HG03521 (cell line): ENCODE measurements at regions not wholly inside any gene's neighbourhood (a gene's known extent, or its start where the extent isn't known, plus 50 kb on each side); places are given as distances from the start of the nearest gene placed in this dataset.
"Not testable (repeated sequence)": the region's sequence is repeated elsewhere in the genome, so short reads cannot be mapped to it uniquely, and the experiment has no call there.

Source experiments
- ATAC-seq: cut with Tn5 transposase; IDR thresholded peaks from one replicate; pipeline ENCODE4 v1.9.1; 2021; ENCODE audit warnings: mild to moderate bottlenecking, moderate library complexity; ENCODE audit not compliant: unreplicated experiment

DNA sequence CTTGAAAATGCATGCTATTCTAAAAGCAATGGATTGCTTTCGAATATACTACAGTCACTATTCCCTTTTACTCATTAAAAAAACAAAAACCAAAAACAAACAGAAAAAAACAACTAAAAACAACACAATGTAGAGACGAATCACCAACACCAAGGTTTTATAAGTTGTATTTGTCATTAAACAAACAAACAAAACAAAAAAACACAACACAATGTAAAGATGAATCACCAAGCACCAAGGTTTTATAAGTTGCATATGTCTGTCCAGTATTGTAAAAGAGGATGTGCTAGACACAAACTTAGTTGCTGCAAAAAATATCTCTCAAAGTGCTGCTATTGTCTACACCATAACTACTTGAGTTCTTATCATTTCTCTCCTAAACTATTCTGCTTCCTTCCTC, 1269.2 kb downstream of the EFNA5 start:
- no peak for ATAC-seq

- no peak for ATAC-seq
Measured at GRCh38 chr5:106399391-106399790, 1271.3 kb downstream of the EFNA5 start.

GRCh38 chr5:106397700-106398099, 1273.0 kb downstream of the EFNA5 start:
- ATAC-seq = no peak

- no peak for ATAC-seq
Measured at GRCh38 chr5:106393276-106393675, 1277.5 kb downstream of the EFNA5 start.

DNA sequence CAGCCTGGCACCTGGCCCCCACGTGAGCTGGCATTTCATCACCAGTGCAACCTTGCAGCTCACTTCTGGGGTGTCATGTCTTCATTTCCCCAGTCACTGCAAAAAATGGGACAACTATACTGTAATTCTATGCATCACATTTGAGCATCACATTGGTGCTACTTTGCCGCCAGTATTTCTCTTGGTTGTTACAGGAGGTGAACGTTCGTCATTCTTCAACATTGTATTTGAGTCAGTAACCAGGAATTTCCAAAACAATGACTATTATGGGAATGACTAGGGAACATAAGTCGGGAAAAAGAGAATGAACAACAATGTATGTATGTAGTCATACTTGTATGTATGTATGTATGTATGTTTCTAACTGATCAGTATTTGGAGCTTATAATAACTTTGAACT, 1278.0 kb downstream of the EFNA5 start:
- no peak for ATAC-seq

DNA sequence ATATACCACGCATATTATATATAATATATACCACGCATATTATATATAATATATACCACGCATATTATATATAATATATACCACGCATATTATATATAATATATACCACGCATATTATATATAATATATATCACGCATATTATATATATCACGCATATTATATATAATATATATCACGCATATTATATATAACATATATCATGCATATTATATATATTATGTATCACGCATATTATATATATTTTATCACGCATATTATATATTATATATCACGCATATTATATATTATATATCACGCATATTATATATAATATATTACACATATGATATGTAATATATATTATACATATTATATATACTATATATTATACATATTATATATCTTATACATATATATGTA, 1283.0 kb downstream of the EFNA5 start:
- not testable (repeated sequence) for ATAC-seq

DNA sequence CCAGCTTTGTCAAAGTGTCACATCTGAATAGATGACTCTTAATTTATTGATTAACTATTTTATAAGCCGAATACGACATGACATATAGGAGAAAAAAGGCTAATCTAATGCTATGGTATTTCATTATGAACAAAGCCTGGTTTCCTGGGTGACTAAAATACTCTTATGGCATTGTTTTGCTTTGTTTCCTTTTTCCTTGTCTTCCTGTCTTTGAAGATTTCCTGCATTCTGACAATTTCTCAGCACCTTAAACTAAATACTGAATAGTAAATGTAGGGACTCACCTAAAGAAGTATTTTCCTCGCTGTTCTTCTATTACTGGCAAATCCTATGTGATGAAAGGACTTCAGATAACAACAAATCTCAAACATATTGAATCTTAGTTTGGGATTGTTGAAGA, 1284.5 kb downstream of the EFNA5 start:
- no peak for ATAC-seq

DNA sequence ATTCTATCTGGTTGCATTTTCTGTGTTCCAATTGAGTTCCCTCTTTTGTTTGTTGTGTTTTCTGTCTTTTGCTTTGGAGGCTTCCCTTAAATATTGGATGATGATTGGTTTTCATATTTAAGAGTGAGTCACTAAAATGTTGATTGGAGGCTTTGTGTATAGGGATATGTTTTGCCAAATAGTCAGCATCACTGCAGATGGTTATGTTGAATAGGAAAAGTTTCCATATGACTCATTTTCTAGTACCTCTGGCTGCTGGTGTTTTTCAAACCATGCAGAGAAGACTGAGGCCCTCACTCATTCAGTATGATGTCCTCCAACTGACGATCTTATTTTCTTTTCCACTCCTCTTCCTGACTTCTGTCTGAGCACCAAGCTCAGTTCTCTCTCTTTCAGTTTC, 1290.0 kb downstream of the EFNA5 start:
- ATAC-seq = no peak

DNA sequence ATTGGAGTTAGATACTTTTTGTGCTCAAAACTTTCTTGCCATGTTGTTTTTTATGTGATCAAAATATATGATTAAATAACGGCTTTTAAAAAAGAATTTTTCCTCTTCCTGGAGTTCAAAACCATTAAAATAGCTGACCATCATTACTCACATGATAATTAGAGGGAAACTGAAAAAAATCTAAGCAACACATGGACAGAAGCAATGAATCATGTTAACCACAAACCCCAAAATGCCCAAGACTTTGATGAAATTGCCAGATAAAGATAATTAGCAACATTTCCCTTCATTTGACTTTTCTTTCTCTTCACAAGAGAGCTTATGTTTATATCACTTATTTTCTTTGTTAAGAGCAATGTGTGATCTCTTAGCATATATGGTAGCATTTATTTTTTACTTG, 1294.2 kb downstream of the EFNA5 start:
- ATAC-seq = no peak

GRCh38 chr5:106374956-106375355, 1295.8 kb downstream of the EFNA5 start:
- ATAC-seq = no peak

DNA sequence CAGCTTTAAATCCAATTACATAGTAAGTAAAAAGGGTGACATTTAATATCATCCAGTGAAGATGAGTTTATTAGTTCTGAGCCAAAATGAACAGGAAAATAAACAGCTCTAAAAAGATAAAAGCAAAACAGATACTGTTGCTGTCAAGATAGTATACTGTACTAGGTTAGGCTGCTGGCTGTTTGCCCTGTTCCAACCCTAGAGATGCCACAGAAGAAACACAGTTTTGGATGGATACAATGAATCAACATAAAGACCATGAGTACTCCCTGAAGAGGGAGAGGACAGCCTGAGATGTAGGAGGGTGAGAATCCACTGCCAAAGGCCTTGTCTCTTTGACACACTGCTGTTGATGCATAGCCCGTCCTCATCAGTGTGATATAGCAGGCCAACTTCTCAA, 1302.7 kb downstream of the EFNA5 start:
- ATAC-seq = no peak

- no peak for ATAC-seq
Measured at GRCh38 chr5:106367281-106367680, 1303.5 kb downstream of the EFNA5 start.

- ATAC-seq = no peak
Measured at GRCh38 chr5:106363578-106363977, 1307.2 kb downstream of the EFNA5 start.

DNA sequence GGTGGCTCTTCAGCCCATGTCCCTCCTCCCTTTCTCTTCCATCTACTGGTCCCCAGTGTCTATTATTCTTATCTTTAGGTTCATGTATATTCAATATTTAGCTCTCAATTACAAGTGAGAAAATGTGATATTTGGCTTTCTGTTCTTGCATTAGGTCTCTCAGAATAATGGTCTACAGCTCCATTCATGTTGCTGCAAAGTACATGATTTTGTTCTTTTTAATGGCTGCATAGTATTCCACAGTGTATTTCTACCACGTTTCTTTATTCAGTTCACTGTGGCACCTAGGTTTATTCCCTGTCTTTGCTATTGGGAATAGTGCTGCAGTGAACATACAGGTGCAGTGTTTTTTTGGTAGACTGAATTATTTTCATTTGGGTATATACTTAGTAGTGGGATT, 1308.8 kb downstream of the EFNA5 start:
- ATAC-seq = no peak

GRCh38 chr5:106331415-106331814, 1339.3 kb downstream of the EFNA5 start:
- no peak for ATAC-seq

GRCh38 chr5:106324356-106324755, 1346.4 kb downstream of the EFNA5 start:
- ATAC-seq = no peak

GRCh38 chr5:106321242-106321641, 1349.5 kb downstream of the EFNA5 start:
- ATAC-seq = no peak

DNA sequence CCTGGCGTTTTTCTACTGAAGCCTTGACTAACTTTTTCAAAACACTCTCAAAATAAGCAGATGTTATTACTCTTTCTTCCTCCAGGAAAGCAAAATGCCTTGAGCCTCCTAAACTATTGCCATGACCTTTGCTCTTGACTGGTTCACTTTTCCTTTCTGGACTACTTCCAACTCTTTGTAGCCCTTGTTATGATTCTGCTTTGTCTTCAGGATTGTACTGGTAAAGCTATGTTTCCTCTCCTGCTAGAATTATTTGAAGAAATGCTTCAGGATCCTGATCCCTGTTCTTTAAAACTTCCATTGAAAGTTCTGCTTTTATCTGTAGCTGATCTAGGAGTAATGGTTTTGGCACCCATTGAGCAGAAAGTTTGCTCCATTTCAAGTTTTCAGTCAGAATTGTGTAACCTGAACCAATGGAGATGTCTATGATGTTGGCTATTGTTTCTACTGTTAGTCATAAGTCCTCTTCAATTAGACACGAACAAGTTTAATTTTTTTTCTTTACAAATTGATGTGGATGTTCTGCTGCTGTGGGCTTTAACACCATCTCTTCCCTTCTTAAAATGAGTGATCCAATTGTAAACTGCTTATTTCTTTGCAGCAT, 1356.4 kb downstream of the EFNA5 start:
- ATAC-seq = no peak

GRCh38 chr5:106312360-106312759, 1358.4 kb downstream of the EFNA5 start:
- ATAC-seq = no peak

GRCh38 chr5:106311230-106311915, 1359.4 kb downstream of the EFNA5 start:
- no peak for ATAC-seq

GRCh38 chr5:106307265-106307664, 1363.5 kb downstream of the EFNA5 start:
- no peak for ATAC-seq

DNA sequence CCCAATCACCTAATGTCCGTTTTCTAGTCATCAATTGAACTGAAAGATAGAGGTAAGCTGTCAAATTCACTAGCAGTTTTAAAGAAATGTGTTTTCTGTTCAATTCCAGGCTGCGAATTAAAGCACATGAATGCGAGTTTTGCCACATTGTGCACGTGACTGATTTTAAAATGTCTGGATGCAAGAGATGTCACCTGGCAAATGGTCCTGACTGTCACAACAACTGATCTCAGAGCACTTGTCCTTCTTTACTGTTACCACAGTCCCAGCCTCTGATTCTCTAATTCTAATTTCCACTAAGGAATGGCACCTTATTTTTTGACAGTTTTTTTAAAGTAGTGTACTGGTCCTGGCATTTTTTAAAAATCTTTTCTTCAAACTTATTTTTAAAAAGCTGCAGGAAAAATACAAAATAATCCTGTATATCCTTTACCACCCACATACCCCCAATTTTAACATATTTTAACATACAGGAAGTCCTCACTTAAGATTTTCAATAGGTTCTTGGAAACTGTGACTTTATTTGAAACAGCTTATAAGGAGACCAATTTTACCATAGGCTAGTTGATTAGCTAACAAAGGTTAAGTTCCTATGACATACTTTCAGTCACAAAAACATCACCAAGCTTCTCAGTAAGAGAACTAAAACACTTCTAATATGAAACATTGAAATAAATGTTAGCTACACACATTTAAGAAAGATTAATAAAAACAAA, 1364.3 kb downstream of the EFNA5 start:
- ATAC-seq = no peak
